GM21447 (cell line): ENCODE measurements at regions not wholly inside any gene's neighbourhood (a gene's known extent, or its start where the extent isn't known, plus 50 kb on each side); places are given as distances from the start of the nearest gene placed in this dataset.

ENCODE experiments used
- ATAC-seq: cut with Tn5 transposase; IDR thresholded peaks from one replicate; pipeline ENCODE4 v1.9.1; 2021; ENCODE audit not compliant: unreplicated experiment

DNA sequence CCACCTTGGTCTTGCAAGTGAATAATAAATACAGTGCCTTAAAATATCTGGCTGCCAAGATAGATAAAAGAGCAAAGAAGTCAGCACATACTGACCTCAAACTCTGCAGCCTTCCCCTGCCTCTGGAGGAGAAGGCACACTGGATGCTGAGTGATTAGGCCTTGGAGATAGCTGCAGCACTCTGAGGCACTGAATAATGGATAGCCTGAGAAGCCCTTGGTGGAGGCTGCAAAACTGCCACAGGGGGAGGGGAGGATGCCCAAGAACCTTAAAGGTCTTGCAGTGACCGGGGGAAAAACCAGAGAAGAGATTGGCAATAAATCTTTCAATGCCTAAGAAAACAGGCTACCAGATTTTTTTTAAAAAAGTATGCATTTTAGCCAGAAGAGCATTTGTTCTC lies 167.4 kb upstream of the PRMT6 start:
- no peak for ATAC-seq

- no peak for ATAC-seq
These were observed 166.9 kb upstream of the PRMT6 start for GRCh38 chr1:106889583-106889982.

- no peak for ATAC-seq
These were observed 158.5 kb upstream of the PRMT6 start for GRCh38 chr1:106897976-106898375.

- no peak for ATAC-seq
These were observed 156.8 kb upstream of the PRMT6 start for GRCh38 chr1:106899644-106900043.

DNA sequence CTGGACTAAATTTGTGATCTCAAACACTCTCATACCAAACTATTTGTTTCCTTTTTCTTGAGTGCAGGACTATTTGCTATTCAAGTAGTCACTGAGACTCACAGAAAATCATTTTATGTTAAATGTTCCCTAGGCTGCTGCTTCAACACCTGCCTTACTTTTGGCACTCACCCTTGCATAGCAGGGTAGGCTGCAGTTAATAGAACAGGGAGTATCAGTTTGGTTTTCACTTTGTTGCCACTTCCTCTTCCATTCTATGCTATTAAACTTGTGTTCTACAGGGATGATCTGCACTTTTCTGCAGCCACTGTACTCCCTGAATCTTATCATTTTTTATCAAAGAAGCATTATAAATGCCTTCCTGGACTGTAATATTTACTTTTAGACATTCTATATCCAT lies 148.7 kb upstream of the PRMT6 start:
- peak; percentile 100 for ATAC-seq

DNA sequence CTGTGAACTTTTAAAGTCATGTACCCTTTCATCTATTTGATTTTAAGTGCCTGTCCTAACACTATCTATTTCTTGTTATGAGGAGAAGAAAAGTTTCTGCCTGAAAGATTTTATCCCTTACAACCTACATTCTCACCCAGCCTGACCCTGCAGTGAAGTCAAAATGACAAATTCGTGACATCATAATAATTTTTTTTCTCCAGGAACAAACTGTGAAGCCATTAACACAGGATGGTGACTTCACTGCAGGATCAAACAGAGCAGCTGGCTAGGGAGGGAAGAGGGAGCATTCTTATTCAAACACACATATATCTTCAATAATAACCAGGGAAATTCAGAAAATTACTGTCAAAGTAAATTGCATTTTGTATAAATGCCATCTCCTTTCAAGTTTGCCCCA lies 147.8 kb upstream of the PRMT6 start:
- ATAC-seq = no peak

DNA sequence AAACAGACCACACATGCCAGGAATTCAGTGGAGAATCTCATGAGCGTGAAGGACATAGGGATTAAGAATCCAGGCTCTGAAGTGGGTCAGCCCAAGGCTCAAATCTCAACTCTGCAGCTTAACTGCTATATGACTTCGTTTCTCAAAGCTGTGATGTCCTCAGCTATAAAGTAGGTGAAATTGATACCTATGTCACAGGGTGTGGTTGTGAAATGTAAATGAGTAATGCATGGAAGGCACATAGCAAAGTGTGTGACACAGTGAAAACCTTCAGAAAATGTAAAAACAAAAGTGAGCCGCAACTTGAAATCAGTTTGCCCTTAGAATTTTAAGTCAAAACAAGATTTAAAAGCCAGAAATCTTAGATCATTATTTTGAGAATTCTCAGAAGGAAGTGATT lies 145.7 kb upstream of the PRMT6 start:
- no peak for ATAC-seq

DNA sequence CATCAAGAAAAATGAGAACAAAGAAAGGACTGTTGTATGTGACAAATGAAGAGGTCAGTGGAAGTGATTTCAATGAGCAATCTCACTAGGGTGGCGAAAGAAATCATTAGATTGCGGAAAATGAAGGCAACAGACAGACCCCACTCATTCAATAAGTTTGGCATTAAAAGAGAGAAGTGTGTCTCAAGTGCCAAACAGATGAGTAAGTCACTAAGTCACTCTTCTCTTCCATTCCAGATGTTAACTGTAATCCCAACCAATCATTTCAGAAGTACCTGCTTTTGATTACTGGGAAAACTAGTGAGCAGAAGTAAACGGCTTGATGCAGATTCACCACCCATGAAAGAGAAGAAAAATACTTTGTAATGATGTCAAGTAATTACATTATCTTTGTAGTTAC lies 144.3 kb upstream of the PRMT6 start:
- no peak for ATAC-seq

DNA sequence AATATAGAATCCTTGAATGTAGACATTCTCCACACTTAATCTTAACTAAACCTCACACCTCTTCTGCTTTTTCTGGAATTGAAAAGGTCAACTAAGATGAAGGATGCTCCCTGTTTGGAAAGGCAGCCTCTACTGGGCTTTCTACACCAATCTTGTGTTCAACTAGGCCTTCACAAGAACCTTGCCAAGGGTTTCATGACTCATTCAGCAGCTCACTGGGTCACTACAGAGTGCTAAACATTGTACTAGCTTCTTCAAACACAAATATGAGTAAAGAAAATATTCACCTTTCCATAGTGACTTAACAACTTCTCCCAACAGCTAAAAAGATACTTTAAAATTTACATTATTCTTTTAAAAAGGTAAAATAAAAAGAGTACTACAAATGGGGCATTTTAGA lies 135.3 kb upstream of the PRMT6 start:
- ATAC-seq = no peak

- ATAC-seq = no peak
These were observed 132.1 kb upstream of the PRMT6 start for GRCh38 chr1:106924360-106924759.

DNA sequence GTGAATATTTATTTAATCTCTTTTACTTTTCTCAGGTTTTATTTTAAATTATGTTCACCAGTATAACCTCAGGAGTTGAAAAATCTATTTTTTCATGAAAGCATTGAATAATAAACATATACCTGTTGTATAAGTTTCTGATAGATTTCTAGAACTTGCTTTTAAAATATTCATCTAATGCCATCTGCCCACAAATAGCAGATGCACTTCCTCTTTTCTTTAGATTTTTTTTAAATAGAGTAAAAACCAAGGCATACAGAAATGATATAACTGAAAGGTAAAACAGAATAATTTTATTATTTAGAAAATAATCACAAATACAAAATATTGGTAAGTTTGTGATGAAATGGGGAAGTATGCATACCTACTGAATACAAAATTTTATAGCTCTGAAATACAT lies 130.7 kb upstream of the PRMT6 start:
- ATAC-seq = no peak

- no peak for ATAC-seq
These were observed 129.5 kb upstream of the PRMT6 start for GRCh38 chr1:106926803-106927582.

DNA sequence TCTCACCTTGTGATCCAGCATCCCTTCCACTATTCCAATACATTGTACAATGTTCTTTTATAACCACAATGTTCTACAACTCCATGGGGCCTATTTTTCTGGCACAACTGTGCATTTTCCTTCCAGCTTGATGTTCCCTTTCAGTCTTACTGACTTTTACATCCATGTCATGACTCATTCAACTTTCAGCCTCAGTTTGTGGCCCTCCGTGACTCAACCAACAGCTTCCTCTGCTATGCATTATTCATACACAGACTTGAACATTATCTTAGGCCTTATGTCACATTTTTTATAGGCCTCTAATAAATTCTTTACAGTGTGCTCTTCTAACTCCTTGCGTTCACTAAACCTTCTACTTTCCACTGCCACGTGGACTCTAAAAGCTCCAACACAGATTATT lies 119.4 kb upstream of the PRMT6 start:
- no peak for ATAC-seq

GRCh38 chr1:106944721-106945120 lies 111.8 kb upstream of the PRMT6 start:
- ATAC-seq = no peak

GRCh38 chr1:106952776-106953175 lies 103.7 kb upstream of the PRMT6 start:
- ATAC-seq = no peak

DNA sequence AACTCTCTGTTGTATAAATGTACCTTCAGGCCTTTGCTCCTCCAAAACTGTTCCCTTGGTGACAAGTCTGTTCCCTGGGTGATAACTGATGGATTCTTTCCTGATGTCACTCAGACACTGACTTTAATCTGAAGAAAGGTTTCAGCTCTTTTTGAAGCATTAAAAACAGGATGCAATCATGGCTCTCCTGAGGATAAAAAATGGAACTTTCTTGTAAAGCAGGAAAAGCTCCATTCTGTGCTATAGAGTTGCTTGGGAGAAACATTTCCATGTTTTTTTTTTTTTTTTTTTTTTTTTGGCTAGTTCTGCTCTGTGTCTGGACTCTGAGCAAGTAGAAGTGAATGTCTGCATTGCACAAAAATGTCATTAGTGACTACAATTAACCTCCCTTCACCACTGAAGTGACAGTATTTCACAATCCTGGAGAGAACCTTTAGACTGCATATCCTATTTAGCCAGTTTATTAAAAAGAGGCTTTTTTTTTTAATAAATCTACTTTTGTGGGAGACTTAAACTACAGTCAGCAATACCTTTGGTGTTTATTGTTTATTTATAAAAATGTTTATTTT lies 101.7 kb upstream of the PRMT6 start:
- no peak for ATAC-seq

GRCh38 chr1:106956721-106957120 lies 99.8 kb upstream of the PRMT6 start:
- ATAC-seq = no peak

DNA sequence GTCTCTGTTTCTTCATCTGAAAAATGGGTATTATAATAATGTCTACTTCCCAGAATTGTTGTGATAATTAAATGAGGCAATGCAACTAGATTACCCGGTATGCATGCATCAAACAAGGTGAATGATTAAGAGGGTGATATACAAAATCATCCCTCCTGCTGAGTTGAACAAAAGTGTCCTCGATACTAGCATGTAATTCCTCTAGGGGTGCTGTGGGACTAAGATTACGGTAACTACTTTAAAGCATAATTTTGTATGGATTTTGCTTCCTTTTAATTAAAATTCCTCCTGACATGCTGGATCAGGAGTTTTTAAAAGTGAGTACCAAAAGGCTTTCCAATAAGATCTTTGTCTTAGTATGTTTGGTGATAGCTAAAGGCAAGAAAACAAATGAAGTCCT lies 98.7 kb upstream of the PRMT6 start:
- no peak for ATAC-seq

- ATAC-seq = no peak
These were observed 96.1 kb upstream of the PRMT6 start for GRCh38 chr1:106960412-106960811.

GRCh38 chr1:106961646-106962045 lies 94.8 kb upstream of the PRMT6 start:
- ATAC-seq = no peak

DNA sequence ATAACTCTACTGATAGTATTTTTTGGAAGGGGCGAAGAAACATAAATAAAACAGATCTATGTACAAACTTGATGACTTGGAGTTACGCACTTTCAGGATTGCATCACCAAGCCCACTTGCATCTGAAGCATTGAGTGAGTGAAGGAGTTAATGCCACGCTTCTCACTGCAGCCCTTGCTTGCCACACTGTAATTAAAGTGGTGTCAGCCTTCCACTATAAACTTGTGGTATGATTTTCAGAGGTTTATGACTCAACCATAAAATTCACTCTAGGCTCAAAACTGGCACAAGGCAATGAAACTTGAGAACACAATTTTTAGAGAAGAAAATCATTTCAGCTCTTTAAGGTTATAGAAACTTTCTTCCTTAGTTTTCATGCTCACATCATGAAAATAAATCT lies 93.9 kb upstream of the PRMT6 start:
- no peak for ATAC-seq

DNA sequence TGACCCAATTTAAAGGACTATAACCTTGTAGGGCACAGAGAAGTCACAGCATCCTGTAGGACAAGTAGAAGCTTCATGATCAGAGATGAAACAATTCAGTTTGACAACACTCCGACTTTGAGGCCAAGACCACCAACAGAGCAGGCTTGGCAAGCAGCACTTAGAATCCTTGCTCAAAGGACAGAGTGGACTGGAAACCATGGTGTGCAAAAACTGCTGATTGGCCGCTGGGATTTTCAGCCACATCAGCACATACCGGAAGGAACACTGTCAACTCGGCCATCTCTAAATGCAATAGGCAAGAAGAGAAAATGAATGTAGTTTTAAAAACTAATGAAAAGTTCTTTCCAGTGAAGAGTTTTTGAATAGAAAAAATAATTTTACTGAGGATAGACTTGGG lies 92.0 kb upstream of the PRMT6 start:
- no peak for ATAC-seq

DNA sequence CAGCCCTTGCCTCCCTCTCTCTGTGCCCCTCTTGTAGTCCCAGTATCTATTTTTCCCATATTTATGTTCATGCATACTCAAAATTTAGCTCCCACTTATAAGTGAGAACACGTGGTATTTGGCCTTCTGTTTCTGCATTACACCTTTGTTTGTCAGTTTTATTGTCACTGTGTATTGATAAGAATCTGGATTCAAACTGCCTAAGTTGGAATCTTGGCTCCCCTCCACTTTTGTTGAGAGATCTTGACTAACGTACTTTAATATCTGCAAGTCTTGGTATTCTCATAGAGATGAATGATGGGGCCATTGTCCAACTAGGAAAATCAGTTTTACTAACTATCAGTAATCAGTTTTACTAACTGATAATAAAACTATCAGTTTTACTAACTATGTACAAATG lies 87.8 kb upstream of the PRMT6 start:
- ATAC-seq = no peak
